ENCODE measurements at regions not wholly inside any gene's neighbourhood (a gene's known extent, or its start where the extent isn't known, plus 50 kb on each side); places are given as distances from the start of the nearest gene placed in this dataset.

GRCh38 chr21:16389643-16390042 is 659.9 kb downstream of the USP25 start:
- Mint-ChIP-seq H3K4me1 (peaks cover 23% of the 10 kb centered on the region), H3K4me3 (no peak overlapping the region), H3K27me3 (ENCODE audit: low read depth) (no peaks in the 10 kb centered on the region), H3K36me3 (peaks cover 33% of the 10 kb centered on the region), H3K27ac (peak overlapping the region; percentile 47), H3K9me3 (peaks cover 17% of the 10 kb centered on the region)
- DNase-seq (ENCODE audit: low spot score in 2 of 2, unreplicated experiment in 2 of 2): no peak
- TF ChIP-seq CTCF (IDR thresholded peaks at IDR 0.05; ENCODE audit: unreplicated experiment): no peak

GRCh38 chr21:16395285-16395684 is 665.5 kb downstream of the USP25 start:
- H3K27ac Mint-ChIP-seq: no peak overlapping the region
- no peaks in the 10 kb centered on the region for H3K4me1 Mint-ChIP-seq
- no peak for DNase-seq (ENCODE audit: low spot score in 2 of 2, unreplicated experiment in 2 of 2)
- H3K9me3 Mint-ChIP-seq: peaks cover 26% of the 10 kb centered on the region
- TF ChIP-seq CTCF (IDR thresholded peaks at IDR 0.05; ENCODE audit: unreplicated experiment): no peak
- H3K4me3 Mint-ChIP-seq: no peak overlapping the region
- peaks cover 32% of the 10 kb centered on the region for H3K36me3 Mint-ChIP-seq
- no peaks in the 10 kb centered on the region for H3K27me3 Mint-ChIP-seq (ENCODE audit: low read depth)

GRCh38 chr21:16402752-16403151 is 673.0 kb downstream of the USP25 start:
- no peak for TF ChIP-seq CTCF (IDR thresholded peaks at IDR 0.05; ENCODE audit: unreplicated experiment)
- Mint-ChIP-seq H3K36me3 (peaks cover 36% of the 10 kb centered on the region), H3K4me1 (peaks cover 6% of the 10 kb centered on the region), H3K27me3 (ENCODE audit: low read depth) (no peaks in the 10 kb centered on the region), H3K4me3 (no peak overlapping the region), H3K27ac (no peak overlapping the region), H3K9me3 (peaks cover 19% of the 10 kb centered on the region)
- DNase-seq (ENCODE audit: low spot score in 2 of 2, unreplicated experiment in 2 of 2): no peak

- DNase-seq (ENCODE audit: low spot score in 2 of 2, unreplicated experiment in 2 of 2): no peak
- Mint-ChIP-seq H3K4me3 (no peak overlapping the region), H3K27me3 (ENCODE audit: low read depth) (no peaks in the 10 kb centered on the region), H3K36me3 (peaks cover 31% of the 10 kb centered on the region), H3K27ac (no peak overlapping the region), H3K4me1 (peaks cover 14% of the 10 kb centered on the region), H3K9me3 (peaks cover 19% of the 10 kb centered on the region)
- no peak for TF ChIP-seq CTCF (IDR thresholded peaks at IDR 0.05; ENCODE audit: unreplicated experiment)
Measured at GRCh38 chr21:16404776-16405175, 675.0 kb downstream of the USP25 start.

- Mint-ChIP-seq H3K36me3 (peaks cover 31% of the 10 kb centered on the region), H3K4me3 (no peak overlapping the region), H3K27ac (no peak overlapping the region), H3K9me3 (peaks cover 16% of the 10 kb centered on the region), H3K27me3 (ENCODE audit: low read depth) (no peaks in the 10 kb centered on the region), H3K4me1 (peaks cover 14% of the 10 kb centered on the region)
- no peak for TF ChIP-seq CTCF (IDR thresholded peaks at IDR 0.05; ENCODE audit: unreplicated experiment)
- no peak for DNase-seq (ENCODE audit: low spot score in 2 of 2, unreplicated experiment in 2 of 2)
Measured at GRCh38 chr21:16406355-16406754, 676.6 kb downstream of the USP25 start.

Data from mesothelial cell of epicardium (in vitro differentiated cells).